ENCODE measurements at regions not wholly inside any gene's neighbourhood (a gene's known extent, or its start where the extent isn't known, plus 50 kb on each side); places are given as distances from the start of the nearest gene placed in this dataset.
"Not testable (repeated sequence)": the region's sequence is repeated elsewhere in the genome, so short reads cannot be mapped to it uniquely, and the experiment has no call there.

DNA sequence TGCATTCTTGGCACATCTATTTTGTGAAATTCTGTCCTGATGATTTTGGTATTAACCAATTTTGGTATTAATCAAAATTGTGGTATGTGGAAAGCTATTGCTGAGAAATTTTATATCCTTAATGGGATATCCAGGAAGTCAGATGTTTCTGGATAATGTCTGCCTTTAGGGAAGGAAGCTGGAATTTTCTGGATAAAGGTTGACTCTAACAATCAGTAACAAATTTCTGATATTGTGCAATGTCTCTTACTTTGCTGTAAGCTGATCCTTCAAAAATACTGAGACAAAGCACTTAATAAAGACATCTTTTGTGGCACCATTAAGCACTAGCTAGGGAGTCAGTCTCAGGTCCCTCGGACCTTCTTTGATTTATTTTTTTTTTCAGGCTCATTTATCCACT is 100.8 kb upstream of the UGP2 start:
- TF ChIP-seq, protein P1, sequence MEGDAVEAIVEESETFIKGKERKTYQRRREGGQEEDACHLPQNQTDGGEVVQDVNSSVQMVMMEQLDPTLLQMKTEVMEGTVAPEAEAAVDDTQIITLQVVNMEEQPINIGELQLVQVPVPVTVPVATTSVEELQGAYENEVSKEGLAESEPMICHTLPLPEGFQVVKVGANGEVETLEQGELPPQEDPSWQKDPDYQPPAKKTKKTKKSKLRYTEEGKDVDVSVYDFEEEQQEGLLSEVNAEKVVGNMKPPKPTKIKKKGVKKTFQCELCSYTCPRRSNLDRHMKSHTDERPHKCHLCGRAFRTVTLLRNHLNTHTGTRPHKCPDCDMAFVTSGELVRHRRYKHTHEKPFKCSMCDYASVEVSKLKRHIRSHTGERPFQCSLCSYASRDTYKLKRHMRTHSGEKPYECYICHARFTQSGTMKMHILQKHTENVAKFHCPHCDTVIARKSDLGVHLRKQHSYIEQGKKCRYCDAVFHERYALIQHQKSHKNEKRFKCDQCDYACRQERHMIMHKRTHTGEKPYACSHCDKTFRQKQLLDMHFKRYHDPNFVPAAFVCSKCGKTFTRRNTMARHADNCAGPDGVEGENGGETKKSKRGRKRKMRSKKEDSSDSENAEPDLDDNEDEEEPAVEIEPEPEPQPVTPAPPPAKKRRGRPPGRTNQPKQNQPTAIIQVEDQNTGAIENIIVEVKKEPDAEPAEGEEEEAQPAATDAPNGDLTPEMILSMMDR (IDR thresholded peaks at IDR 0.05; ENCODE audit: low read depth, low read length), result no peak
- DNase-seq (ENCODE audit: low read depth, low spot score), result no peak
- in situ Hi-C loops (cut with HindIII; ENCODE audit: low sequenced_read_pairs), result no loop called here
- H3K4me3 ChIP-seq (ENCODE audit: low read depth, low read length), result no peak overlapping the region

GRCh38 chr2:63741884-63742579 is 99.7 kb upstream of the UGP2 start:
- peak; percentile 10 for DNase-seq (ENCODE audit: low read depth, low spot score)
- in situ Hi-C loops (cut with HindIII; ENCODE audit: low sequenced_read_pairs), result no loop called here
- TF ChIP-seq, protein P1 (IDR thresholded peaks at IDR 0.05; ENCODE audit: low read depth, low read length), result no peak
- no peak overlapping the region for H3K4me3 ChIP-seq (ENCODE audit: low read depth, low read length)

DNA sequence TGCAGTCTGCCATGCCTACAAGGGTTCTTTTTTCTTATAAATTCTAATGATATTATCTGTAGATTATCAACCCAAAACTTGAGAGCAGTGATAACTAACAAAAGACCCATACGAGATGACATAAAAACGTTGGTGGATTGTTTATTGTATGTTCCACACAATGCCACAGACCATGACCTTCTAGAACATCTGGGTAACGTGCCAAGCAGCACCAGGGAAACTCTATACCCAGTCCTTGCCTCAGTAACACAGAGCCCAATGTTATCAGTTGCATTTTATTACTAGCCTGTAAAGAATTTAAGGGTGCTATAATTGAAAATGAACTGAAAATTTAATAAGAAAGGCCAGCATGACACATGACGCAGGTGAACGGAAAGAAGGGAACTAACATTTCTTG is 99.1 kb upstream of the UGP2 start:
- no peak for DNase-seq (ENCODE audit: low read depth, low spot score)
- TF ChIP-seq, protein P1 (IDR thresholded peaks at IDR 0.05; ENCODE audit: low read depth, low read length), result no peak
- in situ Hi-C loops (cut with HindIII; ENCODE audit: low sequenced_read_pairs), result no loop called here

GRCh38 chr2:63743170-63743981 is 98.3 kb upstream of the UGP2 start:
- H3K4me3 ChIP-seq (ENCODE audit: low read depth, low read length), result no peak overlapping the region
- DNase-seq (ENCODE audit: low read depth, low spot score), result no peak
- in situ Hi-C loops (cut with HindIII; ENCODE audit: low sequenced_read_pairs), result no loop called here
- TF ChIP-seq, protein P1 (IDR thresholded peaks at IDR 0.05; ENCODE audit: low read depth, low read length), result no peak

More for the DNA sequence above, 99.1 kb upstream of the UGP2 start:
- no peak overlapping the region for H3K4me3 ChIP-seq (ENCODE audit: low read depth, low read length)

DNA sequence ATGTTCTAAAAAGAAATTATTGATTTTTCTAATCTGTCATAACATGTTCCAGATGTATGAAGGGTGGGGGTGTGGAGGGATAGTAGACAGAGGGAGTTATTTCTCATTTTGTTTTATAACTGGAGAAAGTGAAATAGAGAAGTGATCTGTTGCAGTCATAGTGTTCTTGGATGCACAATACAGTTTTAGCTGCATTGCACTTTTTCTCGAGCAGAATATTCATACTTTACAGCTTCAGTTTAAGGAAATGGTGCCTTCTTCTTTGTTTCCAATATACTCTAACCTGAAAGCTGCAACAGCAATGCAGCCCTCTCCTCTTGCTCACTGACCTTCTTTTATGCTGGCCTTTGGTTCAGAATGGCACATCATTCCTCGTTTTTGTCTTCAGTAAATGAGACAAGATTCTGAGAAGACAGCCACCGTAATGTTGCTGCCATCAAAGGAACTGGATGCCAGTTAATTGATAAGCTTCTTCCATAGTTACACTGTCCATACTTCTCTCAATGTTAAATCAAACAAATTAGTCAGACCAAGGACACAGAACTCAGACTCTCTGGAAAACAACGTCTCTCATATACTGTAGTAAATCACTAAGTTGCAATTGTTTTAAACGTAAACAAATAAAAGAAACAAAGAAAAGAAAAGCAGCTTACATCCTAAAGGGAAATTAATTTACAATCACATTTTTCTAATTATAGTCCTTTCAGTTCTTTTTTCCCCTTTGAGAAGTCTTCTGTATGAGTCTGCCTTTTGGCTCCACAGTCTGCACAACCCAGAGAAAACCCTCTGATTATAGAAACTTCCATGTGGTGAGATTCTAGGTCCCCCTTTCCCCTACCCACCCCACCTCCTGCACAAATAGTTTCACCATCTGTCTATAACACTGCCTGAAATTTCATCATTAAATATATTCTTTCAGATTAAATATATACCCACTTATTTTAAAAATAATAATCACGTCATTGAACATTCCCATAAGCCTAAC is 97.4 kb upstream of the UGP2 start:
- in situ Hi-C loops (cut with HindIII; ENCODE audit: low sequenced_read_pairs), result no loop called here
- H3K4me3 ChIP-seq (ENCODE audit: low read depth, low read length), result no peak overlapping the region
- DNase-seq (ENCODE audit: low read depth, low spot score), result no peak
- TF ChIP-seq, protein P1 (IDR thresholded peaks at IDR 0.05; ENCODE audit: low read depth, low read length), result no peak

- H3K4me3 ChIP-seq (ENCODE audit: low read depth, low read length); in situ Hi-C loops (cut with HindIII; ENCODE audit: low sequenced_read_pairs); DNase-seq (ENCODE audit: low read depth, low spot score): not testable (repeated sequence)
Observed at GRCh38 chr2:63746548-63746947, 95.1 kb upstream of the UGP2 start.
